MCF 10A (cell line): ENCODE measurements at regions not wholly inside any gene's neighbourhood (a gene's known extent, or its start where the extent isn't known, plus 50 kb on each side); places are given as distances from the start of the nearest gene placed in this dataset.

Experiments
- BruUV-seq: library from RNA; stranded (reverse); fragments of 400-500 nt; replicated peaks from 2 replicates; lab custom pipeline; 2021; lab: Mats Ljungman, UMichigan
- CTCF ChIA-PET: fragments of 300-600 bp; sonication (Branson Sonifier 250); formaldehyde crosslinking; extraction: SDS; loops from one replicate; lab custom pipeline; 2021; ENCODE audit warnings: antibody characterized with exemption, inconsistent platforms; lab: Yijun Ruan, JAX
- POLR2A ChIA-PET: fragments of 300-600, 350-650 bp; sonication (Branson Sonifier 250); formaldehyde crosslinking; extraction: SDS; loops from one replicate; lab custom pipeline; 2020; ENCODE audit warnings: antibody characterized with exemption, inconsistent platforms; lab: Yijun Ruan, JAX
- DNase-seq: peaks from one replicate; pipeline ENCODE4 v3.0.0-alpha.2; 2018; ENCODE audit not compliant: unreplicated experiment
- H3K27ac Mint-ChIP-seq: one replicate; pipeline ENCODE4 v1.8.0; 2022; ENCODE audit warnings: mild to moderate bottlenecking, low read depth, mixed read lengths; ENCODE audit not compliant: unreplicated experiment
- H3K27me3 Mint-ChIP-seq: one replicate; pipeline ENCODE4 v1.8.0; 2022; ENCODE audit warnings: mixed read lengths; ENCODE audit not compliant: insufficient read depth, unreplicated experiment
- H3K36me3 Mint-ChIP-seq: one replicate; pipeline ENCODE4 v1.8.0; 2022; ENCODE audit warnings: mild to moderate bottlenecking, moderate library complexity, mixed read lengths; ENCODE audit not compliant: insufficient read depth, unreplicated experiment
- H3K4me1 Mint-ChIP-seq: one replicate; pipeline ENCODE4 v1.8.0; 2022; ENCODE audit warnings: mixed read lengths; ENCODE audit not compliant: insufficient read depth, unreplicated experiment
- H3K4me3 Mint-ChIP-seq: one replicate; pipeline ENCODE4 v1.8.0; 2022; ENCODE audit warnings: mild to moderate bottlenecking, moderate library complexity, mixed read lengths; ENCODE audit not compliant: unreplicated experiment
- H3K9me3 Mint-ChIP-seq: one replicate; pipeline ENCODE4 v1.8.0; 2022; ENCODE audit warnings: mixed read lengths; ENCODE audit not compliant: unreplicated experiment
- intact Hi-C: fragments of 100-400 bp; cut with micrococcal nuclease; formaldehyde crosslinking; loops from 2 replicates; pipeline ENCODE4 v1.14.1; 2022
- TF ChIP-seq, protein P1 (sequence below): fragments of 200-600 bp; IDR thresholded peaks from one replicate; pipeline ENCODE4 v1.8.0; 2022; ENCODE audit warnings: antibody characterized with exemption, mild to moderate bottlenecking; ENCODE audit not compliant: unreplicated experiment

DNA sequence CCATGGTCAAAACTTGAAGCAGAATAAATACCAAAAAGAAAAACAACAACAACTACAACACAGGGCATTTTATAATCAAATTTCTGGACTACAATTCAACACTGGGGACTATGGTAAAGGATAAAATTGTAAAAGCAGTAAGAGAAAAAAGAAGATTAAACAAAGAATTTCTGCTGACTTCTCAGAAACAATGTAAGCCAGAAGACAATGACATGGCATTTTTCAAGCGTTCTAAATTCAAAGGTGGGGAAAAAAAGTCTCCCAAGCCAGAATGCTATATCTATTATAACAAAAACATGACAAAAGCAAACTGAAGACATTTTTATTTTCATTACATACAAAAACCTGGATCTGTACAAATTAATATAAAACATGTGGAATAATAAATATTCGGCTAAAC lies 433.1 kb downstream of the NPHP4 start:
- H3K4me3 Mint-ChIP-seq, result no peak overlapping the region
- no TSS peak for BruUV-seq
- H3K4me1 Mint-ChIP-seq, result peaks cover 3% of the 10 kb centered on the region
- ChIA-PET CTCF (interaction anchor here (0.7 kb wide), 1 partner anchor 139 kb away, joined by 3 read pairs; no protein-coding TSS in a partner anchor), POLR2A (no interaction called here)
- H3K27me3 Mint-ChIP-seq, result peaks cover 29% of the 10 kb centered on the region
- no peaks in the 10 kb centered on the region for H3K36me3 Mint-ChIP-seq
- intact Hi-C loops, result no loop called here
- no peak for DNase-seq
- peaks cover 15% of the 10 kb centered on the region for H3K9me3 Mint-ChIP-seq
- H3K27ac Mint-ChIP-seq, result no peak overlapping the region
- TF ChIP-seq, protein P1, sequence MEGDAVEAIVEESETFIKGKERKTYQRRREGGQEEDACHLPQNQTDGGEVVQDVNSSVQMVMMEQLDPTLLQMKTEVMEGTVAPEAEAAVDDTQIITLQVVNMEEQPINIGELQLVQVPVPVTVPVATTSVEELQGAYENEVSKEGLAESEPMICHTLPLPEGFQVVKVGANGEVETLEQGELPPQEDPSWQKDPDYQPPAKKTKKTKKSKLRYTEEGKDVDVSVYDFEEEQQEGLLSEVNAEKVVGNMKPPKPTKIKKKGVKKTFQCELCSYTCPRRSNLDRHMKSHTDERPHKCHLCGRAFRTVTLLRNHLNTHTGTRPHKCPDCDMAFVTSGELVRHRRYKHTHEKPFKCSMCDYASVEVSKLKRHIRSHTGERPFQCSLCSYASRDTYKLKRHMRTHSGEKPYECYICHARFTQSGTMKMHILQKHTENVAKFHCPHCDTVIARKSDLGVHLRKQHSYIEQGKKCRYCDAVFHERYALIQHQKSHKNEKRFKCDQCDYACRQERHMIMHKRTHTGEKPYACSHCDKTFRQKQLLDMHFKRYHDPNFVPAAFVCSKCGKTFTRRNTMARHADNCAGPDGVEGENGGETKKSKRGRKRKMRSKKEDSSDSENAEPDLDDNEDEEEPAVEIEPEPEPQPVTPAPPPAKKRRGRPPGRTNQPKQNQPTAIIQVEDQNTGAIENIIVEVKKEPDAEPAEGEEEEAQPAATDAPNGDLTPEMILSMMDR, result no peak

DNA sequence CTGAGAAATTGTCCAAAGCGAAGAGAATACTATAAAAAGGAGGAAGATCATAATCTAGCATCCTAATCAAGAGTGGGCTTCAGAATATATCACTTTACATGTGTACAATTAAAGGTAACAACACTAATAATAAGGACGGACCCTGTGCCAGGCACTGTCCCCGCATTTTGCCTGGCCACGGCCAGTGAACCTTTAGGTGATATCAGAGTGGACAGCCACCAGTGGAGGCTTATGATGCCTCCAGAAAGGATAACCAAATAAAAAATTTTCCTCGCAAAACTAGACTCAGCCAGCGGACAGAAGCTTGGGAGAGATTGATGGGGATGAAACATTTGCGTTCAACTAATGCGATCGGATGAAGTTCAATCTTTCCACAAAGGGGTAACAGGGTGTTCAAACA lies 436.4 kb downstream of the NPHP4 start:
- POLR2A ChIA-PET, result no interaction called here
- H3K36me3 Mint-ChIP-seq, result no peaks in the 10 kb centered on the region
- CTCF ChIA-PET, result interaction anchor here (0.6 kb wide), 1 partner anchor 192 kb away, joined by 4 read pairs; no protein-coding TSS in a partner anchor
- peaks cover 15% of the 10 kb centered on the region for H3K9me3 Mint-ChIP-seq
- intact Hi-C loops, result no loop called here
- H3K27me3 Mint-ChIP-seq, result peaks cover 41% of the 10 kb centered on the region
- no TSS peak for BruUV-seq
- H3K4me1 Mint-ChIP-seq, result peaks cover 16% of the 10 kb centered on the region
- TF ChIP-seq, protein P1, result no peak
- no peak for DNase-seq
- no peak overlapping the region for H3K27ac Mint-ChIP-seq
- H3K4me3 Mint-ChIP-seq, result no peak overlapping the region

DNA sequence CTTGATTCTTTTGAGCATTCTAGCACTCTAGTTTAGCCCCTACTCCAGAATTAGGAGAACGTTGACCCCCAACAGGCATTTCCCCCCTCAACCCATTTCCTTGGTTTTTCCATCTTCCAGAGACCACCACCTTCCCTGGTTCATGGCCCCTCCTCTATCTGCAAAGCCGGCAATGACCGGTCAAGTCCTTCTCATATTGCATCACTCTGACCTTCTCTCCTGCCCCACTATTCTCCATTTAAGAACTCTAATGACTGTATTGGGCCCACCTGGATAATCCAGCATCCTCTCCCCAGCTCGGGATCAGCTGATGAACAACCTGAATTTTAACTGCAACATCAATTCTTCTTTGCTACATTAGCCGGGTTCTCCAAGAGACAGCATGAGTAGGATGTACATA lies 437.4 kb downstream of the NPHP4 start:
- no peaks in the 10 kb centered on the region for H3K36me3 Mint-ChIP-seq
- H3K9me3 Mint-ChIP-seq, result peaks cover 15% of the 10 kb centered on the region
- intact Hi-C loops, result no loop called here
- H3K4me1 Mint-ChIP-seq, result peaks cover 16% of the 10 kb centered on the region
- no peak overlapping the region for H3K4me3 Mint-ChIP-seq
- DNase-seq, result no peak
- TF ChIP-seq, protein P1, result no peak
- ChIA-PET CTCF (no interaction called here), POLR2A (no interaction called here)
- no peak overlapping the region for H3K27ac Mint-ChIP-seq
- no TSS peak for BruUV-seq
- H3K27me3 Mint-ChIP-seq, result peaks cover 43% of the 10 kb centered on the region

DNA sequence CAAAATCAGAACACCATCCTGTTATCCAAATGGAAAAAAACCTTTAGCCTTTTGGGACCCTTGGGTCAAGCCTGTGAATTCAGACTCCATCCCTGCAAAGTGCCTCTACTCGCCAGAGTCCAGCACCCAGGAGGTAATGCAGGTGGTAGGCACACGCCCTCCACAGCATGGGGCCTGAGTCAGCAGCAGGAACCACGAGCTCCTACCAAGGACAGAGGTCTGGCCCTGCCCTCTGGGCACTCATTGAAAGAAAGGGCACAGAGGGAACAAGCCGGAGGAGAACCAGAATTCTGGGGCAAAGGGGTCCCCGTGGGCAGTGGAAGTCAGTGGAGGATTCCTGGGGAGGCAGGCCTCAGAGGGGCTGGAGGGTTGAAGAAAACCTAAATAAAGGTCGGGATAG lies 438.1 kb downstream of the NPHP4 start:
- DNase-seq, result peak; percentile 1
- intact Hi-C loops, result no loop called here
- H3K4me3 Mint-ChIP-seq, result no peak overlapping the region
- H3K27me3 Mint-ChIP-seq, result peaks cover 48% of the 10 kb centered on the region
- POLR2A ChIA-PET, result no interaction called here
- BruUV-seq, result no TSS peak
- H3K9me3 Mint-ChIP-seq, result peaks cover 15% of the 10 kb centered on the region
- CTCF ChIA-PET, result no interaction called here
- no peaks in the 10 kb centered on the region for H3K36me3 Mint-ChIP-seq
- peaks cover 16% of the 10 kb centered on the region for H3K4me1 Mint-ChIP-seq
- H3K27ac Mint-ChIP-seq, result no peak overlapping the region
- TF ChIP-seq, protein P1, result no peak
